HG03139 (cell line): ENCODE measurements at regions not wholly inside any gene's neighbourhood (a gene's known extent, or its start where the extent isn't known, plus 50 kb on each side); places are given as distances from the start of the nearest gene placed in this dataset.

Experiments
- ATAC-seq: cut with Tn5 transposase; IDR thresholded peaks from one replicate; pipeline ENCODE4 v1.9.1; 2021; ENCODE audit not compliant: unreplicated experiment

DNA sequence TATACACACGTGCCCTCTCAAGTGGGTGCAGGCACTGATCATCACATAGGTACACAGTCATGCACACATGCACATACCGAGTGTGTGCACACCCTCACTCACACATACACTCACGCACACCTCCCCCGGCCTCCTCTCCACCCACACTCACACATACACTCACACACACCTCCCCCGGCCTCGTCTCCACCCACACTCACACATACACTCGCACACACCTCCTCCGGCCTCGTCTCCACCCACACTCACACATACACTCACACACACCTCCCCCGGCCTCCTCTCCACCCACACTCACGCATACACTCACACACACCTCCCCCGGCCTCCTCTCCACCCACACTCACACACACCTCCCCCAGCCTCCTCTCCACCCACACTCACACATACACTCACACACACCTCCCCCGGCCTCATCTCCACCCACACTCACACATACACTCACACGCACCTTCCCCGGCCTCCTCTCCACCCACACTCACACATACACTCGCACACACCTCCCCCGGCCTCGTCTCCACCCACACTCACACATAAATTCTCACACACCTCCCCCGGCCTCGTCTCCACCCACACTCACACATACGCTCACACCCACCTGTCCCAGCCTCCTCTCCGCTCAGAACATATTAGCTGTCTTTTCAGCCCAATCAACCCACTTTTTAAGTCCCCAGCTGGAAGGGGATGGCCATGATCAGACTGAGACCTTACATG is 105.2 kb upstream of the VSTM2B start:
- no peak for ATAC-seq

DNA sequence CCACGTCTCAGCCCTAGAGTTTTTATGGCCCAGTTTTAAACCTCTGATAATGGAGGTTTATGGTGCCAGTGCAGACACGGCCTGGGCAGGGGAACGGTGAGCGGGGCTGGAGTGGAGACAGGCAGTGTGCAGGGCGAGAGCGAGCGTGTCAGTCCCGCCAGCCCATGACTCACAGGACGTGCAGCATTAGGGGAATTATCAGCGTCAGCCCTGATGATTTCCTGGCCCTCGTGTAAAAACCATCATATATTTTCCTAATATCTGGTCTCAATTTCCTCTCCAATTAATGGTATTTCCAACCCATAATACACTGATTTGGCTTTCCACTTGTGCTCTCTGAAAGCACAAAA is 104.6 kb upstream of the VSTM2B start:
- no peak for ATAC-seq

DNA sequence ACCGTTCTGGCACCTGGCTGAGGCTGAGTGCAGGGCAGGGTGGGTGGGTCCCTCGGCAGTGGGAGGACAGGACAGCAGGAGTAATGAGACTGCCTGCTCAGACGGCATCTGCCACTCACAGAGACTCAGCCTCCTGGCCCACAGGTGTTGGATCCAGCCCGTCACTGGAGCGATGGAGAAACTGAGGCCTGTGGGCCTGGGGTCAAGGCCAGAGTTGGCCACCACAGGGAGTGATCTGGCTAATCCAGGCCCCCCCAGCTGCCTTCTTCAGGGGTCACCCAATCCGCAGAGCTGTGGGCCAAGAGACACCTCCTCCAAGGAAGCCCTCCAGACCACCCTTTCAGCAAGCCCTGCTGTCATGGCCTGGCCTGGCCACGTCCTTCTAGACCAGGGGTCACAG is 103.7 kb upstream of the VSTM2B start:
- no peak for ATAC-seq

DNA sequence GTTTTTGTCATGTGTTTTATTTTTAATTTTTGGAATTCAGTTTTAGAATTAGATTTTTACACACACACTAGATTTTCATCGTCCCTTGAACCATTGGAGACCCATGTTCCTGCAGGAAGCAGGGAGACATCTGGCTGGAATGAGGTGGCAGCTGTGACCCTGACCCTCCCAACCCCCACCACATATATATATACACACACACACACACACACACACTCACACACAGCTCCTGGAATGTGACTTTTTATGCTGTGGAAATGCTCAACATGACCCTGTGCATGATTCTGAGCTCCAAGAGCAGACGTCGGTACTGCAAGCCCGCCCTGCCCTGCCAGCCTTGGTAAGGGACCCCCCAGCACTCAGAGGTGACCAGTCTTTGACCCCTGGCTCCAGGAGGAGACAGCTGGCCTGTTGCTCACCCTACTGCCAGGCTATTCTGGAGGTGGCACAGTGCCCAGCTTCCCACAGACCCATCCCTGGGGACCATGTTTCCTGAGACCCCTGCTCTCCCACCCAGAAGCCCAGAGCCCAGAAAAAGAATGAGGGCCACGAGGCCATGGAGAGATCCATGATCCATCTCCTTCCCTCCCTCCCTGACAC is 103.2 kb upstream of the VSTM2B start:
- ATAC-seq, result no peak

DNA sequence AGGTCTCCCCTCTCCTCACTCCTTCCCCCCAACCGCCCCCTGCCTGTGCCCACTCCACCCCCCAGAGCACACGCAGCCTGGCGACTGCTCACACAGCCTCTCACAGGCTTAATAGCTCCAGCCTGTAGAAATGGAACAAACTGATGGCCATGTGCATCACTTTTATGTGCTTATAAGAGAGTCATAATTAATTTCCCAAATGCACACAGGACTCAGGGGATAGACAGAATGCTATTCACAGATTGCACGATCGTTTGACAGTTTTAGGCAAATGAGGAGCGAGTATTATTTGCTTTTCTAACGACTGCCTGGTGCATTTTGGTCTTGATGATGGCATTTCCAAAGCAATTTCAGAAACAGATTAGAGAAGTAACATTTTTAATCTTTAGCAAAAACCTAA is 97.7 kb upstream of the VSTM2B start:
- ATAC-seq, result no peak

DNA sequence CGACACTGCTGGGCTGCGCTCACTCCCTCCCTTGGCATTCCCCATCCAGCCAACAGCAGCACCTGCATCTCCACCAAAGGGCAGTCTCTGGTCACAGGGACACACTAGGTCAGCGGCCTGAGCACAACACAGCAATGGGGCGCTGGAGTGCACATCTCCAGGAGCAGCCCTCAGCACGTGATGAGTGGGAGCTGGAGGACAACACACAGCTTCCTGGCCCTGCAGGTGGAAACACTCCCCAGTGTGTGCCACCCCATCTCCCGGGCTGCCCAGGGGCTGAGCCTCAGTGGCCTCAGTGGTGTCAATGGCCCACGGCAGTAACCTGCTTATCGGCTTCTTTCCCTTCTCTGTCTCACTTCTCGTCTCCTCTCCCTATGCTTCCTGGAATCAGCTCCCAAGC is 96.8 kb upstream of the VSTM2B start:
- no peak for ATAC-seq

DNA sequence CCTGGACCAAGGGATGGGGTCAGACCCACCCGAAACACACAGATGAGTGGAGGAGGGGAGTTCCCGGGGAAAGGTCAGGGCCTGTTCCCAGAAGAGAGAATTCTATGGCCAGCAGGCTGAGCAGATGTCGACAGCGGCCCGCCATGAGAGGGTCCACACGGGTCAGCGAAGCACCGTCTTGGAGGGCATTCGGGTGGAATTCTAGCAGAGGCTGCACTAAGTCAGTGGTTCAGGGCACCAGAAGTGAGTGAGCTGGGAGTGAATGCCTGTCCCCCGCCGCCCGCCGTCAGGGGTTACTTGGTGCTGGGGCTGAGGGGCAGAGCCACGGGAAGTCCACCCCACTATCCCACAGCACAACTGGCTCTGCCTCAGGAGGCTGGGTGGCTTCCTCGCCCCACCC is 96.2 kb upstream of the VSTM2B start:
- ATAC-seq, result no peak

DNA sequence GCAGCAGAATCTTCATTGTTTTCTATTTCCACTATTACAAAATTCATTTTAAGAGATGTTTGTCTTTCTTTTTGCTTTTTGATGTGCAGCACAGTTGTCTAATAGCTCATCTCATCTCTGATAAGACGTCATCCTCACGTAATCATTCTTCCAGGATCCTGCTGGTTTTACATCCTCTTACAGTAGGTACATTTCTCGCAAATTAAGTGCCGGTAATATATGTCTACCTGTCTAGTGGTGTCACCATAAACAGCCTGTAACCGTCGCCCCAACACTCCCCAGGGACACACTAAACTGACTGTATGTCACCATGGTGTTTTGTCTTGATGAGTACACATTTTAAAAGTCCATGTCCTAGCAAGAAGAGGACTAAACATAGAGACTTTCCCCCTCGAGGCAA is 94.5 kb upstream of the VSTM2B start:
- no peak for ATAC-seq

DNA sequence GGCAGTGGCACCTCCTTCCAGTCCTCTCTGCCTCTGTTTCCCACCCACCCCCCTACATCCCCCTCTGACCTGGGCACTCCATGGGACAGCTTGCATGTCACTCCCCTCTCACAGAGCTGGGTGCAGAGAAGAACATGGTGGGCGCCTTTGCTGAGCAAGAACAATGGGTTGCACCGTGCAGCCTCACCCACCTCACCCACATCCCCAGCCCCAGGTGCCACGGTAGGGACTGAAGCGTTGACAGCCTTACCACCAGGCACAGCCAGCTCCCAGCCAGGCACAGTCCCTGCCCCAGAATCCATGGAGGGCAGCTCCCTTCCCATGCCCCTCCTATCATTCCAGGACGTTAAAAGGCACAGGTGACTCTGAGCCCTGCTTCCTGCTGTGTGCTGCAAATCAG is 93.1 kb upstream of the VSTM2B start:
- no peak for ATAC-seq

DNA sequence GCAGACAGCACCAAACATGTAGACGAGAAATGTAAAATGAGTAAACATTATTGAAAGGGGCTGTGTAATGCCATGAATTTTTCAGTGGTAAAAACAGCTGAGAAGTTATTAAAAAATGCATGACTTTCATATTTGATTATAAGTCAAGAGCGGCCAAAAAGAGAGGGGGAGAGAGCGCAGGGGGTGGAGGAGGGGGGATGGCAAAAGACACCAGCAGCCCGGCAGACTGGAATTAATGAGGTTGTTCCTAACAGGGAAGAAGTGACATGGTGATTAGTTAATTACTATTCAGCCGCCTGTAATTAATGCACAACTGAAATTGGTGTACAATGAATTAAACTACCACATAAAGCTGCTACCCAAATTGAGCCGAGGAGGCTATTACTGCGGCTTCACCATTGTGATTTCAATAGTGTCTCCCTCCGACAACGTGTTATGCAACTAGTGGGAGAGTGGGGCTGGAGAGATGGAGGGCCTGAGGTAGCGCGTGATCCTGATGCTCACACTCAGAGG is 89.1 kb upstream of the VSTM2B start:
- ATAC-seq, result no peak

DNA sequence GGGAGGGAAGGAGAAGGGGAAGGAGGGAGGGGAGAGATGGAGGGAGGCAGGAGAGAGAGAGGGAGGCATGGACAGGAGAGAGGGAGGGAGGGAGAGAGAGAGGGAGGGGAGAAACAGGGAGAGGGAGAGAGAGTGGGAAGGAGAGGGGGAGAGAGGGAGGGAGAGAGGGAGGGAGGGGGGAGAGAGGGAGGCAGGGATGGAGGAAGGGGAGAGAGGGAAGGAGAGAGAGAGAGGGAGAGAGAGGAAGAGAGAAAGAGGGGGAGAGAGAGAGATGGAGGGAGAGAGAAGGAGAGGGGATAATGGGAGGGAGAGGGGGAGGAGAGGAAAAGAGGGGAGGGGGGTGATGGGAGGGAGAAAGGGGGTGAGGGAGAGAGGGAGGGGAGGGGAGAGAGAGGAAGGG is 86.8 kb upstream of the VSTM2B start:
- ATAC-seq, result no peak

DNA sequence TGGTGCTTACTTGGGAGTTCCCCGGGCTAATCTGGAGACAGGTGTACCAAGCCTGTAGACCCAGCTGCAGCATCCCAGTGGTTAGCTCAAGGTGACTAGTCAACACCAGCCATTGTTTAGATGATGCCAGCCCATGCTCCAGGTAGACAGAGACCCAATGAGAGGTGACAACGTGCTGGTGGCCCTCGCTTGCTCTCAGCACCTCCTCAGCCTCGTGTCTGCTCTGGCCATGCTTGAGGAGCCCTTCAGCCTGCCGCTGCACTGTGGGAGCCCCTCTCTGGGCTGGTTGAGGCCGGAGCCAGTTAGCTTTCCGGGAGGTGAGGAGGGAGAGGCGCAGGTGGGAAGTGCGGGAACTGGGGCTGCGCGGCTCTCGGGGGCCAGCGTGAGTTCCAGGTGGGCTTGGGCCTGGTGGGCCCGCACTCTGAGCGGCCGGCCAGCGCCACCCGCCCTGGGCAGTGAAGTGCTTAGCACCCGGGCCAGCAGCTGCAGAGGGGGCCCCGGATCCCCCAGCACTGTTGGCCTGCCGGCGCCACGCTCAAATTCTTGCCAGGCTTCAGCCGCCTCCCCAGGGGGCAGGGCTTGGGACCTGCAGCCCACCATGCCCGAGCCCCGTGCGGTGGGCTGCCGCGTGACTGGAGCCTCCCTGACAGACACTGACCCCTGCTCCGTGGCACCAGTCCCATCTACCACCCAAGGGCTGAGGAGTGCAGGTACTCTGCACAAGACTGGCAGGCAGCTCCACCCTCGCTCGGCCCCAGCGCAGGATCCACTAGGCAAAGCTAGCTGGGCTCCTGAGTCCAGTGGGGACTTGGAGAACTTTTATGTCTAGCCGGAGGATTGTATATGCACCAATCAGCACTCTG is 85.9 kb upstream of the VSTM2B start:
- ATAC-seq, result no peak

DNA sequence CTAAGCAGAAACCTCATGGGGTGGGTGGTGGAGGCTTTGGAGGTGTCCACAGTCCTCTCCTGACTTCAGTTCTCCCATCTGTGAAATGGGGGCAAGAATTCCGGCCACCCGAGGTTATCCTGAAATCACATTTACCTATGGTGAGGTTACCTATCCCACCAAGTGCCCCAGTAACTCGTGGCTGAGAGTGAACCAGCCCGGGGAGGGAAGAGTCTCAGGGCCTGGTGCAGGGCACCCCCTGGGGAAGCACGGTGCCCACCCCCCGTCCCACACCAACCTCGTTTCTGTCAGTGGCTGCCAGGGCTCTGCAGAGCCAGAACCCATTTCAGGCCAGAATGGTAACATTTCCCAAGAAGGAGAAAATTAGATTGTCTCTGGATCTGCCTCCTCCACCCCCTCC is 83.7 kb upstream of the VSTM2B start:
- ATAC-seq, result no peak

DNA sequence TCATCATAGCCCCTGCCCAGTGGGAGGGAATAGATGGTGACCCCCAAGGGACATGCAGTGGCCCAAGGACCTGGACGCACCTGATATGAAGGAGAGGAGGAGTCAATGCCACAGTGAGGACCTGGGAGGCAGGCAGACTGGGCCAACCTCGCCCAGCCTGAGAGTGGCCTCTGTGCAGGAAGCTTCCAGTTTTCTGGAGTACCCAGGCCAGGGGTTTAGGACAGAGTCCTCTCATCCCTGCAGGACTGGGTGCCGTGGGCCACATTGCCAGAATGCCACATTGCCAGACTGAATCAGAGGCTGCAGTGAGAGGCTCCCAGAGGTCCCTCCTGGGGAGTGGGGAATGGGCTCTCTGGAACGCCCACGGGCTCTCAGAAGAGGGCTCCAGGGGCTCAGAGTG is 82.9 kb upstream of the VSTM2B start:
- no peak for ATAC-seq

DNA sequence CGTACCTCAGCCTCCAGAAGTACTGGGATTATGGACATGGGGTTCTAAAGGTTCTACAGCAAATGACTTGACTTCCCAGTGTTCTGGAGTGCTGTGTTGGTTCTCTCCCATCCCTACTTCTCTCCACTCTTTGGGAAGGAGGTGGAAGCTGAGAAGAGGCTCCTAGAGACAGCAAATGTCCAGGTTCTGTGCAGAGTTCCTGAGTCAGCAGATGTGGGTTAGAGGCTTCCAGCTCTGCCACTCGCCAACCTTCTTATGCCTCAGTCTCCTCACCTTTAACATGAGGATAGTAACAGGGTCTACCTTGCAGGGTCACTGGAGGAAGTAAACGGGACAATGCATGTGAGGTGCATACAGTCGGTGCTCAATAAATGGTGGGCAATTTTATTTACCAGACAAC is 80.5 kb upstream of the VSTM2B start:
- no peak for ATAC-seq

DNA sequence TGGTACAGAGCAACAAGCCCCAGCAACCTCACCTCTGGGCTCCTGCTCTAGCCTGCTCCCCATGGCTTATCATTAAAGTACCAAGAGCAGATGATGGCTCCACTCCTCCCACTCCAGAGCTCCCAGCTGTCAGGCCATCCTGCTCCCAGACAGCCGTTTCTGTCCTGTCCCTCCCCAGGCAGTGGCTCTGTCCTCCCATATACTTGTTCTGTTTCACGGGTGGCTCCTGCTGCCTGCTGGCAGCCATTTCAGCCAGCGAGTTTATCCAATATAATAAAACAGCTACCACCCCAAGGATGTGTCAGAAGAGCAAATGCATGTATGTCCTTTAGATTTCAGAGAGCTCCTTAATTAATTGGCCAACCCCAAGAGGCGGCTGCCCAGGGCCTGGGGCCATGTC is 79.4 kb upstream of the VSTM2B start:
- ATAC-seq, result no peak

DNA sequence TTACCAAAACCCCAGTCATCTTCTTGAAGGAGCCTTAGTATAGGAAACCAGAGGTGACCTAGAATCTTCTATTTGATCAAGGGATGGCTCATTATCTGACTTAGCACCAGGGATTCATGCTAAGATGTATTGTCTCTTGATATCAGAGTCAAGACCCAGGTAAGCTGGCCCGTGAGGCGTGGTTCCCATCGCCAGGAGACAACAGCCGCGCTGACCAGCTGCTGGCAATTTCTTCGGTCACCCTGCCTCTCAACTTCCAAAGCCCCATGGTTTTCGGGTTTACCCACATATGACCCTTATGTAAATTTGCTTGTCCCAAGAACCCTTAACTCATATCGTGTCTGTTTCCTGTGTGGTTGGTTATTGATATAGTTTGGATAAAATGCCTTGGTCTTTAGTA is 77.7 kb upstream of the VSTM2B start:
- no peak for ATAC-seq

DNA sequence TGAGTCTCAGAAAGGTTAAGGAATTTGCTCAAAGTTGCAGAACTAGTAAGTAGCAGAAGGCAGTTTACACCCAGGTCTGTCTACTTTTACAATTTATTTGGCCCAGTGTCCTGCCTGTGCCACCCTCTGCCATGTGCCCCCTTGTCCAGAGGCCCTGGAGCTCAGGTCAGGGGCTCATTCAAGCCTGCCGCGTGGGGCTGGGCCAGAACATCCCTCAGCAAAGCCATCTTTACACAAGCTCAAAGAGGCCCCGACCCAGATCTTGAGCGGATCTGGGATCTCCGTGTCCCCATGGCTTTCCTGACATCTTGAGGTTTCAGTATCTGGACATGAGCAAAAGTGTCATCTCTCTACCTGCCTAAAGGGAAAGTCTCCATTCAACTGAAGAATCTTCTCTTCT is 76.4 kb upstream of the VSTM2B start:
- no peak for ATAC-seq

DNA sequence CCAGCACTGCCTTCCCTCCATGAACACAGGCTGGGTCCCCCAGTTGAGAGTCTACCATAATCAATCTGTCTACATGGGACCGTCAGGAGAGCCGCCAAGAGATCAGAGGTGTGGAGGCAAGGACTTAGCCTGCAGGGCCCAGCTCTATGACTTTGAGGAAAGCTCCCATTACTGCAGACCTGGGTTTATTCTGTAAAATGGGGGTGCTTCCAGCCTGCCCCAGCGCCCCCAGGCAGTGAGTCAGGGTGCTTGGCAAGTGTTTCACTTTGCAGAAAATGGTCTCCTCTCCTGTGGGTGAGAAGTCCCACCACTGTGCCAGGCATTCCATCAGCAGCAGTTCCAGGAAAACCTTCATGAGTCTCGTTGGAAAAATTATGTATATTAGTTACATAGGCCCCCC is 75.5 kb upstream of the VSTM2B start:
- ATAC-seq, result no peak

DNA sequence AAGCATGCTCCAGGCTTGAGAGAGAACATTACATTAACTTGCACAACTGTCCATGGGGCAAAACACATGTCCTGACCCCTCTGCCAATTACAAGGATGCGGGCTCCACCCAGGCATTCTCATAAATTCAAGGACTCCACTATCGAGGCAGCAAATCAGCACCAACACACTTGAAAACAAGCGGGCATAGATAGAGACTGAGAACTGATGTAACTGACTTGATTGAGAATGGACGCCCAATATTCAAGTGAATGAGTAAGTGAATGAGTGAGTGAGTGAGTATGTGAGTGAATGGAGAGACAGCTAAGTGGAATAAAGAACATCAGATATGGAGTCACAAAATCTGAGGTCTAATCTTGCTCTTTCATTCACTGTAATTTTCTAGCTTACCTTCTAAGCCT is 75.0 kb upstream of the VSTM2B start:
- ATAC-seq, result no peak

DNA sequence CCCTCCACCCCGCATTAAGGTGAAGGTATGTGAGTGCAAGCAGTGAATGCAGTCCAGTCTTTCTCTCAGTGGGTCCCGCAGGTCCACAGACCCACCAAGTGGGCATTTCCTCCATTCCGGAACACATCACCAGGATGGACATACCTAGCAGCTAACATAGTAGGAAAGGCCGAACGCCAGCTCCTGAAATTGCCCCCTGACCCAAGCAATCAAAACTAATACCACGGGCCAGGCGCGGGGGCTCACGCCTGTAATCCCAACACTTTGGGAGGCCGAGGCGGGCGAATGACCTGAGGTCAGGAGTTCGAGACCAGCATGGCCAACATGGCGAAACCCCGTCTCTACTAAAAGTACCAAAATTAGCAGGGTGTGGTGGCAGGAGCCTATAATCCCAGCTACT is 71.7 kb upstream of the VSTM2B start:
- no peak for ATAC-seq

DNA sequence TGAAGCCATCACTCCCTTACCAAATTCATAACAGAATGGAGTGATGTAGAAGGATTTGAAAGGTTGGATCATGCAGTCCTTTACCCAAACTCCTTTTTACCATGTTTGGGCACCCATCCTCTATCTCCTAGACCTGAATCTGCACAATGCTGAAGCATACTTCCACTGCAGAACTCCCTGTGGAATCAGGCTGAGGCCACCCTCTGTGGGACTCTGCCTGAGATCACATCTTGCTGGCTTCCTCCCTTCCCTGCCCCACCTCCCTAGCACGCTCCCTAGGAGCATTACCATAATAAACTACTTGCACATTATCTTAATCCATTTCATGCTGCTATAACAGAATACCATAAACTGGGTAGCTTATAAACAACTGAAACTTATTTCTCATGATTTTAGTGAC is 68.4 kb upstream of the VSTM2B start:
- ATAC-seq, result no peak
